A673 (cell line): ENCODE measurements at regions not wholly inside any gene's neighbourhood (a gene's known extent, or its start where the extent isn't known, plus 50 kb on each side); places are given as distances from the start of the nearest gene placed in this dataset.

Source experiments
- BruUV-seq: library from RNA; stranded (reverse); fragments of 400-500 nt; replicated peaks from 2 replicates; lab custom pipeline; 2021; lab: Mats Ljungman, UMichigan
- CTCF ChIA-PET: fragments of 300-600 bp; sonication (Branson Sonifier 250); formaldehyde crosslinking; loops from one replicate; lab custom pipeline; 2022; ENCODE audit warnings: antibody characterized with exemption; lab: Charles Lee
- POLR2A ChIA-PET: fragments of 300-600 bp; sonication (Branson Sonifier 250); formaldehyde crosslinking; loops from one replicate; lab custom pipeline; 2022; ENCODE audit warnings: antibody characterized with exemption; ENCODE audit not compliant: low non-redundant PET; lab: Charles Lee
- DNase-seq: peaks from one replicate; pipeline ENCODE4 v3.0.0-alpha.2; 2015; ENCODE audit warnings: low spot score
- H3K27ac ChIP-seq: fragments of 200-600 bp; sonication (generic); 2 replicates; pipeline ENCODE4 v1.5.1; 2016; ENCODE audit warnings: mixed run types, low read depth, mild to moderate bottlenecking, mixed read lengths, antibody characterized with exemption, low read length; ENCODE audit not compliant: poor library complexity, severe bottlenecking
- H3K27me3 ChIP-seq: fragments of 200-600 bp; sonication (generic); replicated peaks from 2 replicates; pipeline ENCODE4 v1.6.1; 2017; ENCODE audit warnings: mixed run types, low read depth, mild to moderate bottlenecking, mixed read lengths, antibody characterized with exemption, low read length; ENCODE audit not compliant: insufficient read depth, poor library complexity
- H3K36me3 ChIP-seq: fragments of 200-600 bp; sonication (generic); 2 replicates; pipeline ENCODE4 v1.6.1; 2016; ENCODE audit warnings: mixed run types, mild to moderate bottlenecking, mixed read lengths, antibody characterized with exemption, low read length; ENCODE audit not compliant: insufficient read depth, poor library complexity, severe bottlenecking
- H3K4me1 ChIP-seq: fragments of 200-600 bp; sonication (generic); 2 replicates; pipeline ENCODE4 v1.6.1; 2017; ENCODE audit warnings: mixed run types, mild to moderate bottlenecking, mixed read lengths, antibody characterized with exemption, low read length; ENCODE audit not compliant: insufficient read depth, poor library complexity, severe bottlenecking
- H3K4me3 ChIP-seq: fragments of 200-600 bp; sonication (generic); 2 replicates; pipeline ENCODE4 v1.5.1; 2016; ENCODE audit warnings: low read depth, mixed run types, mild to moderate bottlenecking, mixed read lengths, low read length; ENCODE audit not compliant: poor library complexity, severe bottlenecking
- H3K9me3 ChIP-seq: fragments of 200-600 bp; sonication (generic); 2 replicates; pipeline ENCODE4 v1.6.1; 2016; ENCODE audit warnings: mixed run types, low read depth, mild to moderate bottlenecking, mixed read lengths, antibody characterized with exemption, low read length; ENCODE audit not compliant: poor library complexity, severe bottlenecking
- CTCF ChIP-seq: fragments of 300-800, 200-600 bp; sonication (generic); conservative IDR thresholded peaks from 2 replicates; pipeline ENCODE4 v1.5.1; 2017; ENCODE audit warnings: low read depth, mild to moderate bottlenecking, antibody characterized with exemption, low read length, moderate library complexity, mixed read lengths
- EZH2 ChIP-seq: fragments of 200-600 bp; sonication (generic); IDR thresholded peaks from 2 replicates; pipeline ENCODE4 v1.6.1; 2017; ENCODE audit warnings: borderline replicate concordance, low read depth, mild to moderate bottlenecking, mixed read lengths, antibody characterized with exemption, low read length; ENCODE audit not compliant: poor library complexity, severe bottlenecking
- intact Hi-C: fragments of 100-400 bp; cut with micrococcal nuclease; formaldehyde crosslinking; loops from one replicate; pipeline ENCODE4 v1.10.0; 2022; ENCODE audit not compliant: unreplicated experiment

DNA sequence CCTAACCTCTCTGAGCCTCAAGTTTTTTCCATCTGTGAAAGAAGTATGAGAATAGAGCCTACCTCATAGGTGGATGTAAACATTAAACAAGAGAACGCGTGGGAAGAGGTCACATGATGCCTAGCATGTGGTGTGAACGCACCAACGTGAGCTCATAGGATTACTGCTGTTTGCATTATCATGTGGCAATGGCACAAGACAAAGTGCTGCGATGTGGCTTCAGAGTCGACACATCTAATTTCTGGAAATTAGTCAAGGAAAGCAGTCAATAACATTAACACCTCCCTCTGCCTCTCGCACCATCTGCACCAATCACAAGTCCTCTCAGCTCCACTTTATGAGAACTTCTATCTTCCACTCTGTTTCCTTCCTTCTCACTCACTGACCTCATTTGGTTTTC is 489.7 kb downstream of the COG6 start:
- peaks cover 5% of the 10 kb centered on the region for H3K27me3 ChIP-seq
- H3K36me3 ChIP-seq: no peaks in the 10 kb centered on the region
- ChIA-PET CTCF (no interaction called here), POLR2A (no interaction called here)
- intact Hi-C loops: no loop called here
- no peaks in the 10 kb centered on the region for H3K4me1 ChIP-seq
- BruUV-seq: no TSS peak
- H3K27ac ChIP-seq: no peak overlapping the region
- TF ChIP-seq CTCF (no peak), EZH2 (no peak)
- DNase-seq: no peak
- no peaks in the 10 kb centered on the region for H3K9me3 ChIP-seq
- no peak overlapping the region for H3K4me3 ChIP-seq

- ChIA-PET POLR2A (no interaction called here), CTCF (no interaction called here)
- intact Hi-C loops: no loop called here
- Histone ChIP-seq H3K27ac (no peak overlapping the region), H3K9me3 (no peaks in the 10 kb centered on the region), H3K4me1 (no peaks in the 10 kb centered on the region), H3K27me3 (peaks cover 5% of the 10 kb centered on the region), H3K4me3 (no peak overlapping the region), H3K36me3 (no peaks in the 10 kb centered on the region)
- BruUV-seq: no TSS peak
- TF ChIP-seq CTCF: peak; percentile 30; the same call in 1 of the 2 replicates
- TF ChIP-seq EZH2: no peak
- peak; percentile 19 for DNase-seq
Observed at GRCh38 chr13:40146063-40146462, 490.6 kb downstream of the COG6 start.

DNA sequence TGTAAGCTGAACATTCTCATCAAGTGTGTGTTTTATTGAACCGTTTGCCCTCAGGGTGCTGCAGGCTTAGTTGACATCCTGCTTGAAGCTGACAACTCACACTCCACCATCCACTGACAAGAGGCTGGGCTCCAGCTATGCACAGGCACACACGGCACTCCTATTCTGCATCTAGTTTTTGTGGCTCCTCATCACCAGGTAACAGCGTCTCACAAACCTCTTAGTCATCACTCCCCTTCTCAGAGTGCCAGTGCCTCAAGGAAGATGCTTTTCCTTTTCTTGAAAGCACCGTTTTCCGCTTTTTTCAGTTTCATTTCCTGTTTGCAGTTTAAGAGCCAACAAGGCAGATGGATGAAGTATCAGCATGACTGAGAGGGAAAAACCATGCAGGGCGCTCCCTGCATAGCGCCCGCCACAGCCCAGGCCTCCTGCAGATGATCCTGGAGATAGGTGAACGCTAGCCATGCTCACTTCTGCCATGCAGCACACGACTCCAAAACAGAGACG is 491.2 kb downstream of the COG6 start:
- no peak for TF ChIP-seq EZH2
- TF ChIP-seq CTCF: no peak
- Histone ChIP-seq H3K36me3 (no peaks in the 10 kb centered on the region), H3K4me3 (no peak overlapping the region), H3K4me1 (no peaks in the 10 kb centered on the region), H3K27me3 (peaks cover 5% of the 10 kb centered on the region), H3K27ac (no peak overlapping the region), H3K9me3 (no peaks in the 10 kb centered on the region)
- intact Hi-C loops: no loop called here
- POLR2A ChIA-PET: no interaction called here
- CTCF ChIA-PET: no interaction called here
- DNase-seq: no peak
- no TSS peak for BruUV-seq
